DMS114 treated with DMSO at 0.1 percent for 48 hours (cell line): ENCODE measurements at regions not wholly inside any gene's neighbourhood (a gene's known extent, or its start where the extent isn't known, plus 50 kb on each side); places are given as distances from the start of the nearest gene placed in this dataset.

Experiments used
- DNase-seq: peaks from one replicate; lab custom pipeline; 2025; ENCODE audit not compliant: unreplicated experiment; lab: John Stamatoyannopoulos, UW

DNA sequence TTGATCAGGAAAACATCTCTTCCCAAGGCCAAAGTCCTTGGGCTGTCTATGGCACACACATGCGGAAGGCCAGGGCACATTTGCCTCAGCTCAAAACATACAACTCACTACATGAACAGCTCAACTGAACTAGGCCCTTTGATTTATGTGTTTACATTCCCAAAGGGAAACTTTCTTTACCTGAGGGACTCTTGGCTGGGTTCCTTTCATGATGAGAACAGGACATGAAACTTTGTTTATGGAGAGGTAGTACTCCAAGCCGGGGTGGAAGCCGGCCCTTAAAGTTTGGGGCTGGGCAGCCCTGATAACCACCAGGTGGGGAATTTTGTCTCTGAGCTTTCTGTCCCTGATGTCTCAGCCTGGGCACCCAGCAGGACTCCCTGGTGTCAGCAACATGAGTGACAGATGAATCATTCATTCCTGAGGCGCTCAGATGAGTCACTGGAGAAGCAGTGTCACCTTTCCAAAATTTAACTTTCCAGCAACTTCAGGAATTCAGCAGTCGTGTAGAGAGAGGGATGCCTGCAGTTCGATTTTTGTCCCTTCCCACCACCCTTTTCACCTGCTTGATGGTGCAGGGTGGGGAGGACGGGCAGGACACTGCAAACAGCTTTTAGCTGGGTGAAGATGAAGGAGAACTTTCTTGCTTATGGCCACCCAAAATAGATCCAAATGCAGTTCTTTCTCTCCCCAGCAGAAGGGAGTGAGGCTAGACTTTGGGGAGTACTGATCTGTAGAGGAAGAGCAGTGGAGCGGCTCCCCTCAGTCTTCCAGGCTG lies 331.6 kb downstream of the DYSF start:
- no peak for DNase-seq

DNA sequence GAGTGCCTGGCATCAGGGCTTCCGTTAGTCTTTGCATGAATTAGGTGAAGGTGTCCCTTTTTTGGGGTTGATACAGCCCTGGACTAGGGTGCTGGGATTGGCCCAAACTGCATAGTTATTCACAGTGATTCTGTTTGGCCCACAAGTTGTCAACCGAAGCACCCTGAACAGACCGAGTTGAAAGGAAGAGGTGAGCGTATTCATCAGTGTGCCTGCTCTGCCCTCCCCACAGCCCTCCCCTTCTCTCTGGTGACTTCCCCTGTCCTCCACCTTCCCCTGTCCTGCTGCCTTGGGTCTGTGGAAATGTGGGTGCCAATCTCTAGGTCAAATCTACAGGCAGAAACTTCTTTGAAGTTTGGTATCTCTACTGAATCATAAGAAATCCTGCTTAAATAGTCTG lies 330.5 kb downstream of the DYSF start:
- DNase-seq, result no peak

DNA sequence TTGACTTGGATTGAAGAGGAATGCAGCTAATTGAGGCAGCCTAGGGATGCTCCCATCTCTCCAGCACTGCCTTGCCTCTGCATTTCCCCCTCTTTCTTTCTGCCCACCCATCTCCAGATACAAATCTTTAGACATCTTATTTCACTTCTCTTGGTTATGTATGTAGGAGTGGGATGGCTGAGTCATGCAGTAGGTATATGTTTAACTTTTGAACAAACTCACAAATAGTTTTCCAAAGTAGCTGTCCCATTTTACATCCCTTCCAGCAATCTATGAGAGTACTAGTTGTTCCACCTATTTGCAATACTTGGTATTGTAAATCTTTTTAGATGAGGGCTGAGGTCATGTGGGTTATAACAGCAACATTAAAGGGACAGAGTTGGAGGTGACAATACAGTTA lies 329.9 kb downstream of the DYSF start:
- no peak for DNase-seq

DNA sequence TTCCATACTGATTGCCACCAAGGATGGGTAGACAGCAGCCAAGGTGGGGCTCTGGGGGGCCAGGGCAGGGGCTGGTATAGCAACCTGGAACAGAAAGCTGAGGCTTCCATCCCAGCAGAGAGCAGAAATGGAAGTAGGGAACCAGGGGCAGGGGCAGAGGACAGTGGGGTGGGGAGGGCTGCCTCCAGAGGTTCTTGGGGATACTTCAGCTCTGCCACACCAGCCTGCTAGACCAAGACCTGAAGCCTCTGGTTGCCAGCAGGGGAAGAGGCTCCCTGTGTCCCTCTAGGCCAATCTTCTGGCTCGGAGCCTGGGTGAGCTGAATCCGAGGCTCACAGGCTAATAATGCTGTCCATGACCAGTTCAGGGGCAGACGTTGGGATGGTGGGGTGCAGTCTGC lies 329.0 kb downstream of the DYSF start:
- DNase-seq, result no peak

DNA sequence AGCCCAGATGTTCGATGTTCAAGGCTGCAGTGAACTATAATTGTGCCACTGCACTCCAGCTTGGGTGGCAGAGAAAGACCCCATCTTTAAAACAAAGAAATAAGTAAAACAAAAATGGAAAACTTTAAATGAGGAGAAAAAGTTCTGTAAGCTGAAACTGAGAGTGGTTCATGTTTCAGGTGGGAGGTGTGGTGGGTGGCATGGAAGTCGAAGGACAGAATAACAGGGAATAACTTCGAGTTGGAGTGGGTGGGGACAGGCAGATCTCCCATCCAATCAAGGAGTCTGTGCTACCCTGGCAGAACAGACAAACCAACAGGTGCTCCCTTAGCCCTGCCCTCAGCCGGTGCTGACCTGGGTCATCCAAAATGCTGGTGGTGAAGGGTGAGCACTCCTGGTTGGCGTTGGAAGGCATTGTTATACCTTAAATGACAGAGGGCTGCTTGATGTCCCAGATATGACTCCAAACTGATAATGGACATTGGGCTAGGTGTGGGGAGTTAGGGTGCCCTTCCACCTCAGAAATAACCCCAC lies 328.4 kb downstream of the DYSF start:
- DNase-seq, result no peak

DNA sequence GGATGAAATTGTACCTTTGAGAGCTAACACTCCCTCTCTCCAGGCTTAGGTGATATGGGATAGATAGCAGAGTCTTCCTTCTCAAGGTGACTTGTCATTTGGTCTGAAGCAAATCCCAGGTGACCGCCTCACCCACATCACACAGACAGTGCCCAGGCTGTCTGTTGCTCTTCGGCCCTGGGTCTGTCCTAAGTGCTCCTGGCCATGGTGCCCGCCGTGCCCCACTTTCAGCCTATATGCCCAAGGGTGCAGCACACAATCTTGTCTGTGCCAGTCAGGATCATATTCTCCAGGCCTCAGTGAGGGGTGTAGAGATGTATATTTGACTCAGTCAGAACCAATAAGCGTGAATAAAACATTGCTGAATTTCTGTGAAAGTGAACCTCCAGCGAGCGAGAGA lies 326.8 kb downstream of the DYSF start:
- no peak for DNase-seq

DNA sequence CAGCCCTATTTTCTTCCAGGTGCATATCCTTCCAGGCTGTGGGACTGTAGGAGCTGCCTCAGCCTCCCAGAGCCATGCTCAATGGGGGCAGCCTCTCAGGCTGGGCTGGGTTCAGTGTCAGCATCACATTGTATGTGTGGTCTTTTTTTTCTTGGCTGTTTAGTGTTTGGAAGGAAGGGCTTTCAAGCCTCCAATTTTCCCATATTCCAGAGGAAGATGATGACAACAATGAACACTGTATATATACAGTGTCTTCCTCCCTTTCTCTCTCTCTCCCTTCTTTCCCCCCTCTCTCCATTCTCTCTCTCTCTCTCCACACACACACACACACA lies 326.4 kb downstream of the DYSF start:
- no peak for DNase-seq

DNA sequence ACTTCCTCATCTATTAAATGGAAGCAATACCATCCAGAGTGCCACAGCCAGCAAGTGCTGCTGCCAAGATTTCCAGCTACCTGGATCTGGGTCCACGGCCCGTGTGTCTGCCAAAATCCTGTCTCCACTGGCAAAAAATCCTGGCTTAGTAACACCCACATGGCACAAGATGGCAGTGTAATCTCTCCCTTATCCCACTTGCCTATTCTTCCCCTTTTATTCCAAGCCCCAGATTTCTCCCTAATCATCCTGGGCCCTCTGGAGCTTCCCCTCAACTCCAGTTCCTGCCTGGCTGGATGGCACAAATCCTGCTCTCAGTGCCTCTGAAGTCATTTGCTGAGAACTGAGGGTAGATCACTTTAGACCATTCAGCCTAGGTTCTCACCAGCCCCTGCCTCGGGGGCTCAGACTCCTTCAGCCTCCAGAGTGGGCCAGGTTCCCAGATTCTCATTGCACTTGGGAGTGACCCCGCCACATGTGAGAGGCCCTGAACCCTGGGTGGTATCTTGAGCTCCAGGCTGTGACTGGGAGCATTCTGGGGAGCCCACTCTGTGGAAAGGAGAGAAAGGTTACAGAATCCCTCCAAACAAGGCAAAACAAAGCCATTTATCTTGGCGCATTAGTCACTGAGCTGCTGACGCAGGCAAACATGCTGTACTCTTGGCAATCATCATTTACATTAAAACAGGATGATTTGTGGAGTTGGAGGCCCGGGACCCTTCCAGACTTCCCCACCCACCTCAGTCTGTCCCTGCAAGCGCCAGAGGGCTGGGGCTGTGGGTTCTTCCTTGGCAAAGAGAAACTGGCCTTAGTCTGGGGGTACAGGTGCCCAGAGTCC lies 325.8 kb downstream of the DYSF start:
- no peak for DNase-seq

DNA sequence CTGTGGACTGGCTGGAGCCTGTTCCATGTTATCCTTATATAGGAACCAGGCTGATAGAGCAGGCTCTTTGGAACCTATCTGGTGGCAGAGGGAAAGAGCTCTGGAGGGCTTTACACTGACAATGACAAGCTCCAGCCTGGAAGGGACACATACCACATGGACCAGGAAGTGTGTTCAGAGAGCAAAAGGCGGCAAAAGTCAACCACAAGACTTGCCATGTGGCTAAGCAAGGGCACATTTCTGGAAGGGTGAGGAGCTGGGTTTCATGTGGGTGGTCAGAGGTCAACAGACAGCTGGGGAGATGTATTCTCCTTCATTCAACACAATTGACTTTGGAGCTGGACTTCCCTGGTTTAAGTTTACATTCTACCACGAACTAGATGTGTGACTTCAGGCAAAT lies 325.2 kb downstream of the DYSF start:
- DNase-seq, result no peak

DNA sequence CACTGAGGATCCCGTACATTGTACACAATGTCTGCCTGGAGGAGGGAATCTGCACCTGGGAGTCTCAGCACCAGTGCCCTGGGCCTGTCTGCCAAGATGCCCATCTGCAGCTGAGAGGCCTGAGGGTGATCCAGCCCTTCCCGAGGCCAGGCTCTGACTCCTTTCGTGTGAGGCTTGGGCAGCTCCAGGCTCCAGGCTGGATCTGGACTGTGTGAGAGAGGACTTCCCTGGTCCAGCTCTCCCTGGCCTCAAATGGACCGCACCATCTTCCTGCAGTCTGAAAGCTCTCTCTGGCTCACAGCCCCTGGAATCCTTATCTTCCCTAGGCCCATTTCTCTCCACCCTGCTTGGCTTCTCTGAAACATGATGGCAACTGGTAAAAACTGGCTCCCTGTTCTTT lies 324.6 kb downstream of the DYSF start:
- no peak for DNase-seq

DNA sequence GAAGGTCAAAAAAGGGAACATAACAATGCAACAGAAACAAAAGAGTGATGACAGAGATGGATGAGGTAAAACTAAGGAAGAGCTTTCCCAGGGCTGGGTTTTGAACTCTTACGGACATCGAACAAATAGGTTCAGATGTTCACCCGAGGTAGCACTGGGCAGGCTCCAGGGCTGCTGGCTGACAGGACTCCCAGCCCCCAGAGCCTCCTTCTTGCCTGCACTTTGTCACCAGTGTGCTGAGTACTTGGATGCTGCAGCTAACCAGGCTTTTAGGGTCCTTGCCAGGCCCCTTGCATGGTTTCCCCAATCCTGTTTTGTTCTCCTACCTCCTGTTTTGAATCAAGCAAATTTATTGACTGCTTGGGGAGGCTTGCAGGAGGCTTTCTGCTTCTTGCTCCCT lies 322.9 kb downstream of the DYSF start:
- no peak for DNase-seq

DNA sequence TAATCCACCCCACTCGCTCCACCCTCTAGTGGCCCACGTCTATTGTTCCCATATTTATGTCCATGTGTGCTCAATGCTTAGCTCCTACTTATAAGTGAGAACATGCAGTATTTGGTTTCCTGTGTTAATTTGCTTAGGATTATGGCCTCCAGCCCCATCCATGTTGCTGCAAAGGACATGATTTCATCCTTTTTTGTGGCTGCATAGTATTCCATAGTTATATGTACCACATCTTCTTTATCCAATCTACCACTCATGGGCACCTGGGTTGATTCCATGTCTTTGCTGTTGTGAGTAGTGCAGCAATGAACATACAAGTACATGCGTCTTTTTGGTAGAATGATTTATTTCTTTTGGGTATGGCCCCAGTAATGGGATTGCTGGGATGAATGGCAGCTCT lies 319.9 kb downstream of the DYSF start:
- no peak for DNase-seq

DNA sequence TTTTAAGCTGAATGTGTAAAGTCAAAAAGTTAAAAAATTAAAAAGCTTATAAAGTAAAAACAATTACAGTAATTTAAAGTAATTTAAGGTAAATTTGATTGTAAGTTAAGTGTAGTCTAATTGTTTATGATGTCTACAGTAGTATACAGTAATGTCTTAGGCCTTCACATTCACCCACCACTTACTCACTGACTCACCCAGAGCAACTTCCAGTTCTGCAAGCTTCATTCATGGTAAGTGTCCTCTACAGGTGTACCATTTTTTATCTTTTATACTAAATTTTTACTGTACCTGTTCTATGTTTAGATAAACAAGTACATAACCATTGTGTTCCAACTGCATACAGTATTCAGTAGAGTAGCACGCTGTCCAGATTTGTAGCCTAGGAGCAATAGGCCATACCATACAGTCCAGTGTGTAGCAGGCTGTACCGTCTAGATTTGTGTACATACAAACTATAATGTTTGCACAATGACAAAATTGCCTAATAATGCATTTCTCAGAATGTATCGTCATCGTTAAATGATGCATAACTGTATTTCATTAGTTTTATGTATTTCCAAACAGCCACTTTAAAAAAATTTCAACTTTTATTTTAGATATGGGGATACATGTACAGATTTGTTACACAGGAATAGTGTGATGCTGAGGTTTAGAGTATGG lies 319.3 kb downstream of the DYSF start:
- DNase-seq, result no peak

DNA sequence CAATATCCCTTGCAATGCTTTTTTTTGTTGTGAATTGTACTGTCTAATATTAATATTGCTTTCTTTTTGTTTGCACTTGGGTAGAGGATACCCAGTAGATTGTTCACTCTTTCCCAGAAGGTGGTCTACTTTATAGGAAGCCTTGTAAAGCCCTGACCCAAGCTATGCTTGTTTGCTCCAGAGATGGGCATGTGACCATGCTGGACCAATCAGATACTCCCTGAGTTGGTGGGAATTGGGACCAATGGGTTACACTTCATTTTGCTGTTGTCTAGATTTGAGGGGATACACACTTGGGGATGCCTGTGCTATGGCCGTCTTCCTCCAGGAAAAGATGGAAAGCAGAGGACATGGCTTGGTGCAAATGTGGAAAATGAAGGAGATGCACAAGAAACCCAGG lies 314.3 kb downstream of the DYSF start:
- no peak for DNase-seq

DNA sequence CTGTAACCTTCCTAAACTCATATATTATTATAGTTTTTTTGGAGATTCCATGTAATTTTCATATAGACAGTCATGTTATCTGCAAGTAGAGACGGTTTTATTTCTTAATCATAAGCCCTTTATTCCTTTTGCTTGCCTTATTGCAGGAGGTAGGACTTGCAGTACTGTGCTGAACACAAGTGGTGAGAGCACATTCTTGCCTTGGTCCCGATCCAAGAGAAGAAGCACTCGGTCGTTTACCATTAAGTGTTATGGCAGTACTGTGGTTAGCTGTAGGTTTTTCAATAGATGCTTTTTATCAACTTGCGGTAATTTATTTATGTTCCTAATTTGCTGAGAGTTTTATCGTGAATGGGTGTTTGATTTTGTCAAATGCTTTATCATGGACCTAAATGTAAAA lies 305.7 kb downstream of the DYSF start:
- no peak for DNase-seq

DNA sequence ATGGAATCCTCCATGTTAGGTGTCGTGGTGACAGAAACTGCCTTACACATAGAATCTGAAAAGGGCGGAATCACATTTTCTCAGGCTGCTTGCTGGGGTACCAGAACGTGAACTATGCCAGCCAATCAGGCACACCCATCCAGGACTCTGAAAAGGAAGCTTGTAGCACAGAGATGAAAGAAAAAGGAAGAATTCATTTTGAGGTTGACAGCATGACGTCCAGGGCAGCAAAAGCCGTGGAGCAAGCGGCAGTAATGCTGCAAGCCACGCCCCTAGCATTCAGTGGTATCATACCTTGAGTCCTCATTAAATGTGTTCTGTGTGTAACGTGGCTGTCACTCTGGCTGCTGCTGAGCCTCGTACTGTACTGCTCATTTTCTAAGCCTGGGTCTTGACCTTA lies 304.0 kb downstream of the DYSF start:
- DNase-seq, result no peak

DNA sequence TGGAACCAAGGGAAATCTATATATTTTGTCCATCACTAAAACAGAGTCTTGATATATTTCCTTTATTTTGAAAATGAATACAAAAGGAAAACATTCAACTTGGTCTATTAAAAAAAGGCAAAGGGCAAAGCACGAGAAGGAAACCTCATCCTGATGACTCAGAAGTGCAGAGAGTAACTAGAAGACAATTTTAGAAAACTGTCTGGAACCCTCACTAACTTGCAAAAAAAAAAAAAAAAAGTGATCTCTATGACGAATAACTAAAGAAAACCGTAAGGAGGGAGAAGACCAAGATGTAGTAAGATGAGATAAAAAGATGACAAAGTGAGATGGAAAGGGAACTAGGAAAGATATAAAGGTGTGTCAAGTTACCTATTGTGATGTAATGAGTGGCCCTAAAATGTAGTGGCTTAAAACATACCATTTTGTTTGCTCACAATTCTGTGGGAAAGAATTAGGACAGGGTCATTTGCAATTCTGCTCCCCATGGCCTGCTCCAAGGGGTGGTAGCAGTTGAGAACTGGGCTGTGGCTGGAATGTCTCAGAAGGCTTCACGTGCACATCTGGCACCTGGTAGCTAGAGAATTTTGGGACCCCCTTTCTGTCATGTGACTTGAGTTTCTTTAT lies 303.0 kb downstream of the DYSF start:
- no peak for DNase-seq

DNA sequence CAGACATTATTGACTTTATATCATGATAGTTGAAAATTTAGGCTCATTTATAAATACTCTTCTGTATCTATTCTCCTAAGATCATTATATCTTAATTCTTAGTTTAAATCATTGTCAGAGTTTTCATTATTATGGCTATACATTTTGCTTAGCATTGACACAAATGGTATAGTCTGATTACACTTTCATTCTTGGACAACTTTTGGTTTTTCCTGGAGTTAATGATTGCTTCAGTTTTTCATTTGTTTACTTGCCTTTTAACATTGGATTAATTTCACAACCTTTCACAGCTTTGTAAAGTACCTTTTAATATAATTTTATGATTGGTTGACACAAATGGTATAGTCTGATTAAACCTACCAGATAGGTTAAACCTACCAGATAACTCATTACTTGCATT lies 298.2 kb downstream of the DYSF start:
- no peak for DNase-seq

DNA sequence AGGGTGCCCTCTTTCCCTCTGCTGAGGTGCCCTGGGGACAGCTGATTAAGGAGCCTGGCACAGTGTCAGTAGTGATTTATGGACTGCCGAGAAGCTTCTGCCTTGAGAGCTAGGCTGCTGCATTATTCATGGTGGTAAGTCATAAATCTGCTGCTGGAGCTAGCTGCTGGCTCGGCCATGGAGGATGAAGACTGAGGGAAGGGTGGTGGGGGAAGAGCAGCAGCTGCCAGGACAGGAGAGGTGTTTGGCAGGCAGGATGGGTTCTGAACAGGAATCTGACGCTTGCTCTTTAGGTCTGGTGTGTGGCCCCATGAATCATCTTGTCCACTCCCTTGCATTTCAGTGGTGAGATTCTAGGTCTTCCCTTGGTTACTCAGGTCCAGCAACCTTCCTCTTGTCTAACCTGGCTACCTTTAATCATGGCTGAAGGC lies 296.3 kb downstream of the DYSF start:
- no peak for DNase-seq

DNA sequence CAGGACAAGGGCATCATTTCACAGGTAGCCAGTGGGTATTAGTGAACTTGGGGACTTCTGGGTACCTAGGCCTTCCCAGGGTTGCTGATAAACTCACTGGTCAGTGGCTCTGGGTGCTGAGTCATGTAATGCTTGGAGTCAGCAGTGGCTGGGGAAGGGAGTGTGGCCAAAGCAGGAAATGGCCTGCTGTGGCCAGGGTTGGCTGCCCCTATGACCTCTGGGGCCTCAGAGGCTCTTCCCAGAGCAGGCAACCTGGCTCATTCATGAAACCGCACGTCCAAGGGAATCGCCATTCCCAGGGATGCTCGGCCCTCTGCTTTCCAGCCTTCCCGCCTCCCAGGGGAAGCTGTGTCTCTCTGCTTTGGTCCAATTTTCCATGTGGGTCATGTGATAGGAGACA lies 294.9 kb downstream of the DYSF start:
- DNase-seq, result no peak

DNA sequence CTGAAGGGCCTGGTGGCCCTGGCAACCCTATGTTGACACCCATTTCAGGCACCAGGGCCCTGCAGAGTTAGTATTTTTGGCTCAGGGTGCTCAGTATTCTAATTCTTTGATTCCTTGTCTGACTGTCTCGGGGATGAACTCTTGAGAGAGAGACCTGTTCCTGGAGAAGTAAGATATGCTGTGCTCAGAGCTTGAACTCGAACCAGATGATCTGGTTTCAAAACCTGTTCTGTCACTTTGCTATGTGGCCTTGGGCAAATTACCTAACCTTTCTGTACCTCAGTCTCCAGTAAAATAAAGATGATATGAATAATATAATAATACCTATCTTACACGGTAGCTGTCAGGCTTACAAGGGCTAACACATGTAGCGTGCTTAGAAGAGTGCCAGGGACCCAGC lies 294.2 kb downstream of the DYSF start:
- no peak for DNase-seq
